Calu3 (cell line): ENCODE measurements at regions not wholly inside any gene's neighbourhood (a gene's known extent, or its start where the extent isn't known, plus 50 kb on each side); places are given as distances from the start of the nearest gene placed in this dataset.

Source experiments
- BruUV-seq: library from RNA; stranded (reverse); fragments of 400-500 nt; replicated peaks from 2 replicates; lab custom pipeline; 2021; lab: Mats Ljungman, UMichigan
- CTCF ChIA-PET: fragments of 300-600 bp; sonication (Branson Sonifier 250); formaldehyde crosslinking; loops from one replicate; lab custom pipeline; 2022; ENCODE audit warnings: antibody characterized with exemption; lab: Charles Lee
- DNase-seq: peaks from one replicate; pipeline ENCODE4 v3.0.0; 2022
- H3K27ac Mint-ChIP-seq: one replicate; pipeline ENCODE4 v1.8.0; 2022; ENCODE audit warnings: mixed read lengths; ENCODE audit not compliant: unreplicated experiment
- H3K27me3 Mint-ChIP-seq: one replicate; pipeline ENCODE4 v1.8.0; 2022; ENCODE audit warnings: mixed read lengths; ENCODE audit not compliant: unreplicated experiment
- H3K36me3 Mint-ChIP-seq: one replicate; pipeline ENCODE4 v1.8.0; 2022; ENCODE audit warnings: mild to moderate bottlenecking, moderate library complexity, mixed read lengths; ENCODE audit not compliant: insufficient read depth, unreplicated experiment
- H3K4me1 Mint-ChIP-seq: one replicate; pipeline ENCODE4 v1.8.0; 2022; ENCODE audit warnings: mild to moderate bottlenecking, low read depth, mixed read lengths; ENCODE audit not compliant: unreplicated experiment
- H3K4me3 Mint-ChIP-seq: one replicate; pipeline ENCODE4 v1.8.0; 2022; ENCODE audit warnings: mild to moderate bottlenecking, low read depth, moderate library complexity, mixed read lengths; ENCODE audit not compliant: unreplicated experiment
- H3K9me3 Mint-ChIP-seq: one replicate; pipeline ENCODE4 v1.8.0; 2022; ENCODE audit warnings: low read depth, mixed read lengths; ENCODE audit not compliant: unreplicated experiment
- CTCF ChIP-seq: fragments of 200-600 bp; IDR thresholded peaks from one replicate; pipeline ENCODE4 v1.8.0; 2022; ENCODE audit warnings: antibody characterized with exemption; ENCODE audit not compliant: unreplicated experiment
- intact Hi-C: fragments of 100-400 bp; cut with micrococcal nuclease; formaldehyde crosslinking; loops from one replicate; pipeline ENCODE4 v1.10.0; 2022; ENCODE audit not compliant: unreplicated experiment

GRCh38 chr15:92247649-92248242 is 145.9 kb upstream of the ST8SIA2 start:
- TF ChIP-seq CTCF = no peak

GRCh38 chr15:92266796-92267685 is 126.6 kb upstream of the ST8SIA2 start:
- no TSS peak for BruUV-seq
- Mint-ChIP-seq H3K27me3 (peaks cover 41% of the 10 kb centered on the region), H3K4me1 (no peaks in the 10 kb centered on the region), H3K27ac (no peak overlapping the region), H3K4me3 (no peak overlapping the region), H3K36me3 (no peaks in the 10 kb centered on the region), H3K9me3 (no peaks in the 10 kb centered on the region)
- TF ChIP-seq CTCF = no peak
- CTCF ChIA-PET = no interaction called here
- intact Hi-C loops = no loop called here
- no peak for DNase-seq

More at GRCh38 chr15:92247649-92248242, 145.9 kb upstream of the ST8SIA2 start:
- H3K4me3 Mint-ChIP-seq = no peak overlapping the region
- no TSS peak for BruUV-seq
- intact Hi-C loops = no loop called here
- H3K9me3 Mint-ChIP-seq = no peaks in the 10 kb centered on the region
- DNase-seq = no peak
- no peaks in the 10 kb centered on the region for H3K4me1 Mint-ChIP-seq
- peaks cover 51% of the 10 kb centered on the region for H3K27me3 Mint-ChIP-seq
- CTCF ChIA-PET = no interaction called here
- H3K27ac Mint-ChIP-seq = no peak overlapping the region
- H3K36me3 Mint-ChIP-seq = no peaks in the 10 kb centered on the region

GRCh38 chr15:92268900-92269299 is 124.8 kb upstream of the ST8SIA2 start:
- no TSS peak for BruUV-seq
- TF ChIP-seq CTCF = no peak
- Mint-ChIP-seq H3K9me3 (no peaks in the 10 kb centered on the region), H3K4me1 (no peaks in the 10 kb centered on the region), H3K36me3 (no peaks in the 10 kb centered on the region), H3K27me3 (peaks cover 54% of the 10 kb centered on the region), H3K4me3 (no peak overlapping the region), H3K27ac (no peak overlapping the region)
- intact Hi-C loops = no loop called here
- CTCF ChIA-PET = no interaction called here
- DNase-seq = no peak

- peaks cover 55% of the 10 kb centered on the region for H3K27me3 Mint-ChIP-seq
- DNase-seq = no peak
- TF ChIP-seq CTCF = no peak
Measured at GRCh38 chr15:92271179-92271578, 122.5 kb upstream of the ST8SIA2 start.

More at GRCh38 chr15:92271179-92271578, 122.5 kb upstream of the ST8SIA2 start:
- Mint-ChIP-seq H3K9me3 (no peaks in the 10 kb centered on the region), H3K36me3 (no peaks in the 10 kb centered on the region), H3K27ac (no peak overlapping the region), H3K4me1 (no peaks in the 10 kb centered on the region), H3K4me3 (no peak overlapping the region)
- CTCF ChIA-PET = no interaction called here
- BruUV-seq = no TSS peak
- intact Hi-C loops = loop anchor here (5.0 kb wide), 1 partner anchor 806 kb away; no protein-coding TSS in a partner anchor
